Mucosa of stomach (tissue), 1 donor: ENCODE measurements at regions not wholly inside any gene's neighbourhood (a gene's known extent, or its start where the extent isn't known, plus 50 kb on each side); places are given as distances from the start of the nearest gene placed in this dataset.

ENCODE experiments used
- H3K27me3 ChIP-seq: one replicate; pipeline ENCODE4 v1.7.0; 2013; ENCODE audit warnings: mild to moderate bottlenecking, low read length; ENCODE audit not compliant: control insufficient read depth, insufficient read depth
- H3K36me3 ChIP-seq: one replicate; pipeline ENCODE4 v1.7.0; 2013; ENCODE audit warnings: low read length; ENCODE audit not compliant: control insufficient read depth, insufficient read depth
- H3K4me1 ChIP-seq: one replicate; pipeline ENCODE4 v1.7.0; 2013; ENCODE audit warnings: mild to moderate bottlenecking, low read length; ENCODE audit not compliant: control insufficient read depth, insufficient read depth
- H3K4me3 ChIP-seq: one replicate; pipeline ENCODE4 v1.7.0; 2013; ENCODE audit warnings: low read length
- H3K9ac ChIP-seq: one replicate; pipeline ENCODE4 v1.7.0; 2013; ENCODE audit warnings: mild to moderate bottlenecking, low read length, moderate library complexity
- H3K9me3 ChIP-seq: one replicate; pipeline ENCODE4 v1.7.0; 2013; ENCODE audit warnings: mild to moderate bottlenecking, low read length, moderate library complexity; ENCODE audit not compliant: control insufficient read depth
- donor health status: Pancreatic carcinoma.

DNA sequence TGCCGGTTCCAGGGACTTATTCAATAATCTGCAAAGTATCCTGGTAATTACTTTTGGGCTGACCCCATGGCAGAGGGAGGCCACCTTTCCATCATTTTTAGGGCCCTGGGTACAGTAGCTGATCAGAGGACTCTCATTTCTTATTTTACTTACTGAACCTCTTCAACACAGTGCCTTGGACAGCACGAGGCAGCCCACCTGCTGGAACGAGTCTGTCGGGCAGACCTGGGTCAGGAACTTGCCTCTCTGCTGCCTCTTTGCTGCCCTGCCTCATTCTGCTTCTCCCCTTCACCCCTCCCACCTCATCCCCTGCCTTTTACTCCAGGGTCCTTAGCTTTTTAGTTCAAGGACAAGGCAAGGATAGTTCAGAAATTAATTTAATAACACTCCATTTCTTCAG is 204.5 kb downstream of the CSNK2A3 start:
- H3K36me3 ChIP-seq: no peaks in the 10 kb centered on the region
- H3K9ac ChIP-seq: no peak overlapping the region
- no peaks in the 10 kb centered on the region for H3K4me1 ChIP-seq
- H3K27me3 ChIP-seq: no peaks in the 10 kb centered on the region
- no peak overlapping the region for H3K4me3 ChIP-seq
- H3K9me3 ChIP-seq: no peaks in the 10 kb centered on the region

DNA sequence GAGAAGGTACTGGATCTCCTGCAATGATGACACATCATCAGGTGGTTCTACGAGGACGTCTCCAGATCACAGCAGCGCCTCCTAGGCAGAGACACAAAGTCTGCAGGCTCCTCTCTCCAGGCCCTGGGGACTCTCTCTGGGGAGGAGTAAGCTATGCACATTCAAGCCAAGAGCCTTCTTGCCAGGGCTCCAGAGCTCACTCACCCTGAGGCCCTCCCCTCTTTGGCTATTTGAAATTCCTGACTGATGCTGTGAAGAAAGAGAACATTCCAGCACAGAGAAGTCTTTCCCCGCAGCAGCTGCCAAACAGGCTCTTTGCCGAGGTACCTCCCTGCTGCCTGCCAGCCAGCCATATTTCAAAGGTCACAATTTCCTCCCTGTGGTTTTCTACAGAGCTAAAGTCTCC is 204.9 kb downstream of the CSNK2A3 start:
- H3K4me3 ChIP-seq: no peak overlapping the region
- no peak overlapping the region for H3K9ac ChIP-seq
- H3K36me3 ChIP-seq: no peaks in the 10 kb centered on the region
- H3K27me3 ChIP-seq: no peaks in the 10 kb centered on the region
- no peaks in the 10 kb centered on the region for H3K4me1 ChIP-seq
- no peaks in the 10 kb centered on the region for H3K9me3 ChIP-seq

DNA sequence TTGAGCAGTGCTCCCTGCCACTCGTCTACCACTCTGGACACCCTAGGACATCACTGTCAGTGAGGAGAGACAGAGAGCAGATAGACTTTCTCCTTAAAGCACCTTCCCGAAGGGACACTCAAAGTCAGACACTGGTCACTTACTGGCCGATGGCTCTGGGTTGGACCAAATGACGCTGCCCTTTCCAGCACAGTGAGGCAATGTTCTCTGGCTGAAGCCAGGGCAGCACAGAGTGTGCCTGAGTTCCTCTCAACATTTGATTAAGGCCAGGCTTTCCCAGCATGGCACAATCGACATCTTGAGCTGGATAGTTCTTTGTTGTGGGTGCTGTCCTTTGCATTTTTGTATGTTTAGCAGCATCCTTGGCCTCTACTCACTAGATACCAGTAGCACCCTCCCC is 206.2 kb downstream of the CSNK2A3 start:
- Histone ChIP-seq H3K4me1 (no peaks in the 10 kb centered on the region), H3K4me3 (no peak overlapping the region), H3K9ac (no peak overlapping the region), H3K36me3 (no peaks in the 10 kb centered on the region), H3K9me3 (no peaks in the 10 kb centered on the region), H3K27me3 (no peaks in the 10 kb centered on the region)

- H3K4me1 ChIP-seq: peaks cover 3% of the 10 kb centered on the region
Observed at GRCh38 chr11:11143849-11144248, 209.2 kb downstream of the CSNK2A3 start.

DNA sequence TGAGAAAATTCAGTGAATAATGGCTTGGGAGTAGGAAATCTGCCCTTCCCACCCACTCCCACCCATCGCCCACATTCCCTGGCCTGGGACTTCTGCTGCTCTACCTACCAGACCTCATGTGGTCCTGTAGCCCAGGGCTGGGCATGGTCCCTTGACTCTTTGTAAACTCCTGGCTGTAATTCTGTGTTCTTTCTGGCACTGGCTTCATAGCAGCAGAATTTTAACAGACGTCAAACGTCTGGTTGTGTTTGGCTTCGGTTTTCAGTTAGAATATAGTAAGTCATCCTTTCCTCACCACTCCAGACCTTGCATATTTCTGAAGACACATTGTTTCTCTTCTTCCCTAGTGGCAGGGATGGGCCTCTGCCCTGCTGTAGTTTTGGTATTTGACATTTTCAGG is 210.6 kb downstream of the CSNK2A3 start:
- Histone ChIP-seq H3K9ac (no peak overlapping the region), H3K4me3 (no peak overlapping the region), H3K4me1 (peaks cover 3% of the 10 kb centered on the region), H3K27me3 (no peaks in the 10 kb centered on the region), H3K9me3 (no peaks in the 10 kb centered on the region), H3K36me3 (no peaks in the 10 kb centered on the region)

More at GRCh38 chr11:11143849-11144248, 209.2 kb downstream of the CSNK2A3 start:
- H3K36me3 ChIP-seq: no peaks in the 10 kb centered on the region
- no peaks in the 10 kb centered on the region for H3K27me3 ChIP-seq
- no peak overlapping the region for H3K9ac ChIP-seq
- no peak overlapping the region for H3K4me3 ChIP-seq
- no peaks in the 10 kb centered on the region for H3K9me3 ChIP-seq

DNA sequence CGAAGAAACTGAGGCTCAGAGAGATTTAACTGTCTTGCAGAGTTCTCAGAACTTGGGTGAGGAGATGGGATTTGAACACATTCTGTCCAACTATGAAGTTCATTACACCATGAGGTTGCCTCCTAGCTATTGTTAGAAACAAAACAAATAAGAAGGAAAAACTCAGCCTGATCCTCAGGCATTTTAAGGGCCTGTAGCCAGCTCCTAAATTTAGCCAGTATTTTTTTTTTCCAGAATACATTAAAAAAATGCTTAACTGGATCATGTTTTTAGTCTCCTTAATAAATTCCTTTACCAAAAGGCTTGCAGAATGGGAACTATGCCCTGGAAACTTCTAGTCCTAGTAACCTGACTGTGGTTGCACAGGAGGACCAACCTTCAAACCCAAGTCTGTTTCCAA is 212.0 kb downstream of the CSNK2A3 start:
- Histone ChIP-seq H3K9ac (no peak overlapping the region), H3K4me3 (no peak overlapping the region), H3K4me1 (peaks cover 3% of the 10 kb centered on the region), H3K36me3 (no peaks in the 10 kb centered on the region), H3K9me3 (no peaks in the 10 kb centered on the region), H3K27me3 (no peaks in the 10 kb centered on the region)

DNA sequence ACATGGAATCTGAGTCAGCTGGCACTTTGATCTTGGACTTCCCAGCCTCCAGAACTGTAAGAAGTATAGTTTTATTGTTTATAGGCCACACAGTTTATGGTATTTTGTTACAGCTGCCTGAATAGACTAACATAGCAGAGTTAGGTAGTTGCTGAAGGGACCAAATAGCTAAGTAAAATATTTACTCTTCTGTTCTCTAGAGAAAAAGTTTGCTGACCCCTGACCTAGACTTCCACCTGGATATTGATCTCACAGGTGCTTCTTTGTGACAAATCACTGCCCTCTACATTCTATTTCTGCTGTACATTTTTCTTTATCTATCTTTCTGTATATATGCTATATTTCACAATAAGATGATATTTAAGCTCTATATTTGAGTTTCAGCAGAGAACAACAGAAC is 212.5 kb downstream of the CSNK2A3 start:
- no peak overlapping the region for H3K4me3 ChIP-seq

DNA sequence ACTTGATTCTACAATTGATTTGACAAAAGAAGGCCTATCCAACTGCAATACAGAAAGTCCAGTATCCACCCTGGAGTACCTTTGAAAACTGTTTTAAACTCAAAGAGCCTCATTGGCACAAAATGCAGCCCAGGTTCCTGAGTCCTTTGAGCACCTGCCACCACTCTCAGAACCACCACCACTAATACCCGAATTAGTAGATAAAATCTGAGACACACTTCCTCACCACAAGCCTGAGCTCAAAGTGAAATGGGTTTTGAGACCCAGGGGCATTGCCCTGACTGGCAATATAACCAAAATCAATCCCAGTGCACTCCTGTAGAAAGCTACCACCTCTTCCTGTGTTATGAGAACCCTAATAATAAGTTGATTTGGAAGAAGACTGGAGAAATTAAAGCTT is 215.7 kb downstream of the CSNK2A3 start:
- Histone ChIP-seq H3K36me3 (no peaks in the 10 kb centered on the region), H3K4me3 (no peak overlapping the region), H3K9me3 (no peaks in the 10 kb centered on the region), H3K9ac (no peak overlapping the region), H3K27me3 (no peaks in the 10 kb centered on the region), H3K4me1 (peaks cover 3% of the 10 kb centered on the region)

More for the DNA sequence above, 212.5 kb downstream of the CSNK2A3 start:
- no peaks in the 10 kb centered on the region for H3K36me3 ChIP-seq
- no peaks in the 10 kb centered on the region for H3K27me3 ChIP-seq
- peaks cover 3% of the 10 kb centered on the region for H3K4me1 ChIP-seq
- no peak overlapping the region for H3K9ac ChIP-seq
- no peaks in the 10 kb centered on the region for H3K9me3 ChIP-seq

DNA sequence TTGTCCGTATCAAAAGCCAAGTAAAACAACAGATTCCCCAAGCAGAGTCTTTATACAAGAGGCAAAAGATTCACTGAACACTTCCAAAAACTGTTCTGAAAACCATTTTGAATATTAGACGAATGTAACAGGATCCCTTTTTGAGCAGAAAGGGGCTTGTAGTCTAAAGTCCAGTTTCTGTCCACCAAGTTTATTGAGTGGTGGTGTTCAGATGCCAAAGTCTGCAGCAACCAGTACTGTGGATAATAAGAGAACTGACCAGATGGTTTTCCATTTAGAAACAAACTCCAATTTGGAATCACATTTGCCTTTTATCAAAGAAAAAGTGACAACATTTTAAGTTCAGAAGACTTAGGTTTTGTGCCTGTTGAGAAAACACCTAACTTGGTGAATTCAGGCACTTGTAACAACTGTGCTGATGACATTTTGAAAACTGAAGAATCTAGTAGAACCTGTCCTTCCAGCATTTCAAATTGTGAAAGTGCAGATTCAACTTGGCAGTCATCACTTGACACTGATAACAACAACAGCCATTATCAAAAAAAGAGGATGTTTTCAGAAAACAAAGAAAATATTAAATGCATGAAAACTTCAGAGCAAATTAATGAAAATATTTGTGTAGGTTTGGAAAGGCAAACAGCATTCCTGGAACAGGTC is 217.1 kb downstream of the CSNK2A3 start:
- Histone ChIP-seq H3K4me3 (no peak overlapping the region), H3K9ac (no peak overlapping the region), H3K9me3 (no peaks in the 10 kb centered on the region), H3K27me3 (no peaks in the 10 kb centered on the region), H3K4me1 (peaks cover 3% of the 10 kb centered on the region), H3K36me3 (no peaks in the 10 kb centered on the region)

DNA sequence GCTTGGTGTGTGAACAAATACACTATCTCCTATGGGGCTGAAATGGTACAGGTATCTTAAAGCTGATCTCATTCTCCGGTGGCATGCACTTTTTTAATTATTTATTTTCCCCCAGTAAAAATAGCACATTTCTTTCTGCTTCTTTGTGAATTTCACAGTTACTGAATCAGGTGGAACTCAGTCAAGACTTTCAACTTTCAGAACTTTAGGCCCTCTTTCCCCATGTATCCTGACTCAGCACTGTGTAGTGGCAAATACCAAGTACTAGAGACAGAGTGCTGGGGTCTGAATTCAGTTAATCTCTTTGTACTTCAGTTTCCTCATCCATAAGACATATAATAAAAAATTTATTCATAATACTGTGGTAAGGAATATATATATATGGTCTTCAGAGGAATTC is 223.9 kb downstream of the CSNK2A3 start:
- Histone ChIP-seq H3K36me3 (no peaks in the 10 kb centered on the region), H3K4me3 (no peak overlapping the region), H3K9me3 (no peaks in the 10 kb centered on the region)

GRCh38 chr11:11125618-11126017 is 227.4 kb downstream of the CSNK2A3 start:
- no peaks in the 10 kb centered on the region for H3K36me3 ChIP-seq

More for the DNA sequence above, 223.9 kb downstream of the CSNK2A3 start:
- Histone ChIP-seq H3K9ac (no peak overlapping the region), H3K4me1 (no peaks in the 10 kb centered on the region), H3K27me3 (no peaks in the 10 kb centered on the region)

GRCh38 chr11:11122749-11123148 is 230.3 kb downstream of the CSNK2A3 start:
- Histone ChIP-seq H3K9me3 (no peaks in the 10 kb centered on the region), H3K9ac (no peak overlapping the region), H3K4me3 (no peak overlapping the region), H3K36me3 (no peaks in the 10 kb centered on the region), H3K4me1 (no peaks in the 10 kb centered on the region), H3K27me3 (no peaks in the 10 kb centered on the region)

More at GRCh38 chr11:11125618-11126017, 227.4 kb downstream of the CSNK2A3 start:
- no peaks in the 10 kb centered on the region for H3K9me3 ChIP-seq
- H3K9ac ChIP-seq: no peak overlapping the region
- no peaks in the 10 kb centered on the region for H3K4me1 ChIP-seq
- H3K4me3 ChIP-seq: no peak overlapping the region
- H3K27me3 ChIP-seq: no peaks in the 10 kb centered on the region

DNA sequence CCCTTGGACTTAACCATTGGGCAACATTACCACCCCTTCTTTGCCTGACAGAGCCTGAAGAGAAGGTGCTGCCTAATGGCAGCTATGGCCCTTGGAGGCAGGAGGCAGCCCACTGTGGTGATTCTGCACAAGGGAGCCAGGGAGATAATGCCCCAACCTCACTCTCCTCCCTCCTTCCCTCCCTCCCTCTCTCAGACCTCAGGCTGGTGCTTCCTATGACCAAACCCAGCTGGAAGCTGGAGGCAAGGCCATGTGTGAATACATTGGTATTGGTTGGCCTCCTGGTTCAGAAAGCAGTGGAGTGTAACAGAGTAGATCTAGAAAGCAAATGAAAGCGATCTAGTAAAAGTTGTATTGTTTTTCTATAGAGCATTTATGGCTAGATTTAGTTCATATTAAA is 233.1 kb downstream of the CSNK2A3 start:
- no peak overlapping the region for H3K4me3 ChIP-seq
- H3K27me3 ChIP-seq: no peaks in the 10 kb centered on the region
- H3K9me3 ChIP-seq: no peaks in the 10 kb centered on the region
- no peaks in the 10 kb centered on the region for H3K36me3 ChIP-seq
- H3K9ac ChIP-seq: no peak overlapping the region
- H3K4me1 ChIP-seq: no peaks in the 10 kb centered on the region
